ENCODE measurements at regions not wholly inside any gene's neighbourhood (a gene's known extent, or its start where the extent isn't known, plus 50 kb on each side); places are given as distances from the start of the nearest gene placed in this dataset.
A peak's percentile ranks its signal among the peaks of the same experiment; 100 is the strongest.
"Not testable (repeated sequence)": the region's sequence is repeated elsewhere in the genome, so short reads cannot be mapped to it uniquely, and the experiment has no call there.

GRCh38 chr11:38824573-38824972 is 2226.5 kb upstream of the RAG2 start:
- Histone ChIP-seq H3K9me3 (ENCODE audit: low read length) (peaks cover 38% of the 10 kb centered on the region), H2AFZ (ENCODE audit: low read length) (no peak overlapping the region), H3K36me3 (ENCODE audit: insufficient read depth, low read length) (no peaks in the 10 kb centered on the region), H3K4me1 (ENCODE audit: low read length) (no peaks in the 10 kb centered on the region), H3K27ac (ENCODE audit: low read length) (no peak overlapping the region), H3K4me3 (ENCODE audit: low read length) (no peak overlapping the region), H3K79me2 (ENCODE audit: low read length) (no peaks in the 10 kb centered on the region), H3K9ac (ENCODE audit: low read length) (no peak overlapping the region), H3K9me2 (replicated peaks; ENCODE audit: insufficient read depth, low read length) (no peaks in the 10 kb centered on the region), H4K20me1 (ENCODE audit: insufficient read depth, low read depth, low read length) (no peaks in the 10 kb centered on the region), H3K27me3 (ENCODE audit: low read length) (no peaks in the 10 kb centered on the region), H3K4me2 (ENCODE audit: low read depth, low read length, poor library complexity, severe bottlenecking) (no peak overlapping the region)
- peak; percentile 45 for DNase-seq

GRCh38 chr11:38821786-38822185 is 2223.8 kb upstream of the RAG2 start:
- DNase-seq; H3K79me2 ChIP-seq (ENCODE audit: low read length); H4K20me1 ChIP-seq (ENCODE audit: insufficient read depth, low read depth, low read length); H3K9ac ChIP-seq (ENCODE audit: low read length); H3K4me2 ChIP-seq (ENCODE audit: low read depth, low read length, poor library complexity, severe bottlenecking); H3K4me3 ChIP-seq (ENCODE audit: low read length); H3K4me1 ChIP-seq (ENCODE audit: low read length); H2AFZ ChIP-seq (ENCODE audit: low read length); H3K36me3 ChIP-seq (ENCODE audit: insufficient read depth, low read length); H3K9me2 ChIP-seq (replicated peaks; ENCODE audit: insufficient read depth, low read length); H3K27ac ChIP-seq (ENCODE audit: low read length); H3K27me3 ChIP-seq (ENCODE audit: low read length): not testable (repeated sequence)
- H3K9me3 ChIP-seq (ENCODE audit: low read length), result peaks cover 30% of the 10 kb centered on the region

GRCh38 chr11:38819981-38820380 is 2221.9 kb upstream of the RAG2 start:
- Histone ChIP-seq H2AFZ (ENCODE audit: low read length) (no peak overlapping the region), H3K27ac (ENCODE audit: low read length) (no peak overlapping the region), H3K36me3 (ENCODE audit: insufficient read depth, low read length) (no peaks in the 10 kb centered on the region), H3K9ac (ENCODE audit: low read length) (no peak overlapping the region), H4K20me1 (ENCODE audit: insufficient read depth, low read depth, low read length) (no peaks in the 10 kb centered on the region), H3K9me2 (replicated peaks; ENCODE audit: insufficient read depth, low read length) (no peaks in the 10 kb centered on the region), H3K4me2 (ENCODE audit: low read depth, low read length, poor library complexity, severe bottlenecking) (no peak overlapping the region), H3K4me1 (ENCODE audit: low read length) (no peaks in the 10 kb centered on the region), H3K4me3 (ENCODE audit: low read length) (no peak overlapping the region), H3K79me2 (ENCODE audit: low read length) (no peaks in the 10 kb centered on the region), H3K27me3 (ENCODE audit: low read length) (no peaks in the 10 kb centered on the region), H3K9me3 (ENCODE audit: low read length) (peaks cover 22% of the 10 kb centered on the region)
- no peak for DNase-seq

GRCh38 chr11:38818720-38819119 is 2220.7 kb upstream of the RAG2 start:
- Histone ChIP-seq H3K4me3 (ENCODE audit: low read length) (no peak overlapping the region), H3K27me3 (ENCODE audit: low read length) (no peaks in the 10 kb centered on the region), H2AFZ (ENCODE audit: low read length) (no peak overlapping the region), H3K9me3 (ENCODE audit: low read length) (peaks cover 26% of the 10 kb centered on the region), H3K27ac (ENCODE audit: low read length) (no peak overlapping the region), H3K9me2 (replicated peaks; ENCODE audit: insufficient read depth, low read length) (no peaks in the 10 kb centered on the region), H3K4me1 (ENCODE audit: low read length) (no peaks in the 10 kb centered on the region), H3K4me2 (ENCODE audit: low read depth, low read length, poor library complexity, severe bottlenecking) (no peak overlapping the region), H3K79me2 (ENCODE audit: low read length) (no peaks in the 10 kb centered on the region), H3K9ac (ENCODE audit: low read length) (no peak overlapping the region), H3K36me3 (ENCODE audit: insufficient read depth, low read length) (no peaks in the 10 kb centered on the region), H4K20me1 (ENCODE audit: insufficient read depth, low read depth, low read length) (no peaks in the 10 kb centered on the region)
- no peak for DNase-seq

- no peak for DNase-seq
- no peaks in the 10 kb centered on the region for H4K20me1 ChIP-seq (ENCODE audit: insufficient read depth, low read depth, low read length)
Measured at GRCh38 chr11:38814670-38815069, 2216.6 kb upstream of the RAG2 start.

GRCh38 chr11:38809521-38809920 is 2211.5 kb upstream of the RAG2 start:
- Histone ChIP-seq H3K9ac (ENCODE audit: low read length) (no peak overlapping the region), H3K9me2 (replicated peaks; ENCODE audit: insufficient read depth, low read length) (no peaks in the 10 kb centered on the region), H4K20me1 (ENCODE audit: insufficient read depth, low read depth, low read length) (no peaks in the 10 kb centered on the region), H3K79me2 (ENCODE audit: low read length) (no peaks in the 10 kb centered on the region), H3K4me3 (ENCODE audit: low read length) (no peak overlapping the region), H3K9me3 (ENCODE audit: low read length) (peaks cover 22% of the 10 kb centered on the region), H3K27me3 (ENCODE audit: low read length) (no peaks in the 10 kb centered on the region), H2AFZ (ENCODE audit: low read length) (no peak overlapping the region), H3K4me1 (ENCODE audit: low read length) (no peaks in the 10 kb centered on the region), H3K36me3 (ENCODE audit: insufficient read depth, low read length) (no peaks in the 10 kb centered on the region), H3K4me2 (ENCODE audit: low read depth, low read length, poor library complexity, severe bottlenecking) (no peak overlapping the region), H3K27ac (ENCODE audit: low read length) (no peak overlapping the region)
- no peak for DNase-seq

More at GRCh38 chr11:38814670-38815069, 2216.6 kb upstream of the RAG2 start:
- no peak overlapping the region for H3K4me3 ChIP-seq (ENCODE audit: low read length)
- no peaks in the 10 kb centered on the region for H3K9me2 ChIP-seq (replicated peaks; ENCODE audit: insufficient read depth, low read length)
- H3K4me2 ChIP-seq (ENCODE audit: low read depth, low read length, poor library complexity, severe bottlenecking), result no peak overlapping the region
- H3K27me3 ChIP-seq (ENCODE audit: low read length), result no peaks in the 10 kb centered on the region
- H3K4me1 ChIP-seq (ENCODE audit: low read length), result no peaks in the 10 kb centered on the region
- H3K27ac ChIP-seq (ENCODE audit: low read length), result no peak overlapping the region
- no peaks in the 10 kb centered on the region for H3K79me2 ChIP-seq (ENCODE audit: low read length)
- H2AFZ ChIP-seq (ENCODE audit: low read length), result no peak overlapping the region
- H3K9me3 ChIP-seq (ENCODE audit: low read length), result peaks cover 29% of the 10 kb centered on the region
- H3K9ac ChIP-seq (ENCODE audit: low read length), result no peak overlapping the region
- H3K36me3 ChIP-seq (ENCODE audit: insufficient read depth, low read length), result no peaks in the 10 kb centered on the region

- Histone ChIP-seq H4K20me1 (ENCODE audit: insufficient read depth, low read depth, low read length) (no peaks in the 10 kb centered on the region), H2AFZ (ENCODE audit: low read length) (no peak overlapping the region), H3K9me3 (ENCODE audit: low read length) (peaks cover 12% of the 10 kb centered on the region; the same call in 1 of the 2 replicates), H3K9ac (ENCODE audit: low read length) (no peak overlapping the region), H3K4me2 (ENCODE audit: low read depth, low read length, poor library complexity, severe bottlenecking) (no peak overlapping the region), H3K27ac (ENCODE audit: low read length) (no peak overlapping the region), H3K79me2 (ENCODE audit: low read length) (no peaks in the 10 kb centered on the region), H3K9me2 (replicated peaks; ENCODE audit: insufficient read depth, low read length) (no peaks in the 10 kb centered on the region), H3K36me3 (ENCODE audit: insufficient read depth, low read length) (no peaks in the 10 kb centered on the region), H3K4me3 (ENCODE audit: low read length) (no peak overlapping the region), H3K4me1 (ENCODE audit: low read length) (no peaks in the 10 kb centered on the region), H3K27me3 (ENCODE audit: low read length) (no peaks in the 10 kb centered on the region)
- DNase-seq, result no peak
Measured at GRCh38 chr11:38796281-38796680, 2198.2 kb upstream of the RAG2 start.

GRCh38 chr11:38795027-38795426 is 2197.0 kb upstream of the RAG2 start:
- no peaks in the 10 kb centered on the region for H3K79me2 ChIP-seq (ENCODE audit: low read length)
- H4K20me1 ChIP-seq (ENCODE audit: insufficient read depth, low read depth, low read length), result no peaks in the 10 kb centered on the region
- no peaks in the 10 kb centered on the region for H3K36me3 ChIP-seq (ENCODE audit: insufficient read depth, low read length)
- H3K4me3 ChIP-seq (ENCODE audit: low read length), result no peak overlapping the region
- H2AFZ ChIP-seq (ENCODE audit: low read length), result no peak overlapping the region
- H3K27ac ChIP-seq (ENCODE audit: low read length), result no peak overlapping the region
- no peaks in the 10 kb centered on the region for H3K9me2 ChIP-seq (replicated peaks; ENCODE audit: insufficient read depth, low read length)
- H3K9me3 ChIP-seq (ENCODE audit: low read length), result peaks cover 12% of the 10 kb centered on the region; the same call in 1 of the 2 replicates
- no peak overlapping the region for H3K9ac ChIP-seq (ENCODE audit: low read length)
- H3K4me2 ChIP-seq (ENCODE audit: low read depth, low read length, poor library complexity, severe bottlenecking), result no peak overlapping the region
- H3K27me3 ChIP-seq (ENCODE audit: low read length), result no peaks in the 10 kb centered on the region
- no peak for DNase-seq
- no peaks in the 10 kb centered on the region for H3K4me1 ChIP-seq (ENCODE audit: low read length)
